ENCODE measurements at regions not wholly inside any gene's neighbourhood (a gene's known extent, or its start where the extent isn't known, plus 50 kb on each side); places are given as distances from the start of the nearest gene placed in this dataset.

GRCh38 chr6:55659304-55659703 is 80.3 kb upstream of the HMGCLL1 start:
- TF ChIP-seq CTCF (IDR thresholded peaks at IDR 0.05), result no peak
- no peak for TF ChIP-seq EP300 (IDR thresholded peaks at IDR 0.05)
- no peak for TF ChIP-seq POLR2AphosphoS5 (IDR thresholded peaks at IDR 0.05)
- TF ChIP-seq POLR2A (IDR thresholded peaks at IDR 0.05), result no peak
